Peyer's patch (tissue), 4 donors: ENCODE measurements at regions not wholly inside any gene's neighbourhood (a gene's known extent, or its start where the extent isn't known, plus 50 kb on each side); places are given as distances from the start of the nearest gene placed in this dataset.

Source experiments
- CTCF ChIP-seq, 6 experiments: fragments of 450-650 bp in 4 of 6; fragments of 200-600 bp in 2 of 6; sonication (generic) in 1 of 6; IDR thresholded peaks; one replicate each; pipeline ENCODE4 v1.5.1; 2017 to 2019; ENCODE audit warnings: antibody characterized with exemption in 6 of 6, mild to moderate bottlenecking in 3 of 6, moderate library complexity in 1 of 6
- POLR2A ChIP-seq, 2 donors: fragments of 450-650 bp; IDR thresholded peaks; one replicate each; pipeline ENCODE4 v1.5.1; 2017; ENCODE audit warnings: antibody characterized with exemption in 2 of 2, mild to moderate bottlenecking in 2 of 2, moderate library complexity in 2 of 2

- TF ChIP-seq CTCF (IDR thresholded peaks at IDR 0.05): no peak
- no peak for TF ChIP-seq POLR2A (IDR thresholded peaks at IDR 0.05)
These were observed 1043.2 kb downstream of the CDH9 start for GRCh38 chr5:25995209-25995608.
